Erythroblast (primary cell): ENCODE measurements at regions not wholly inside any gene's neighbourhood (a gene's known extent, or its start where the extent isn't known, plus 50 kb on each side); places are given as distances from the start of the nearest gene placed in this dataset.
"Not testable (repeated sequence)": the region's sequence is repeated elsewhere in the genome, so short reads cannot be mapped to it uniquely, and the experiment has no call there.

Source experiments
- GATA1 ChIP-seq: IDR thresholded peaks from 2 replicates; pipeline ENCODE4 v1.6.1; 2011; ENCODE audit warnings: low read depth, mild to moderate bottlenecking, control low read depth, low read length, moderate library complexity
- POLR2A ChIP-seq: IDR thresholded peaks from 2 replicates; pipeline ENCODE4 v1.6.1; 2011; ENCODE audit warnings: mild to moderate bottlenecking, low read length

DNA sequence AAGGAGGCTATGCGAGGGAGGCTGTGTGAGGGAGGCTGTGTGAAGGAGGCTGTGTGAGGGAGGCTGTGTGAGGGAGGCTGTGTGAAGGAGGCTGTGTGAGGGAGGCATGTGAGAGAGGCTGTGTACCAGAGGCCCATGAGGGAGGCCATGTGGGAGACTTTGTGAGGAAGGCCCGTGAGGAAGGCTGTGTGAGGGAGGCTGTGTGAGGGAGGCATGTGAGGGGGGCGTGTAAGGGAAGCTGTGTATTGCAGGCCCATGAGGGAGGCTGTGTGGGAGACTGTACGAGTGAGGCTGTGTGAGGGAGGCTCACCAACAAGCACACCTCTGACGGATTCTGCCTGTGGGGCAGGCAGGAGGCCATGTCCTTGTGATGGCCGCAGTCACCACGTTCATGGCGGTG is 122.7 kb upstream of the RNF32 start:
- TF ChIP-seq POLR2A, GATA1: not testable (repeated sequence)
